A673 (cell line): ENCODE measurements at regions not wholly inside any gene's neighbourhood (a gene's known extent, or its start where the extent isn't known, plus 50 kb on each side); places are given as distances from the start of the nearest gene placed in this dataset.

Experiments
- CTCF ChIP-seq: fragments of 300-800, 200-600 bp; sonication (generic); conservative IDR thresholded peaks from 2 replicates; pipeline ENCODE4 v1.5.1; 2017; ENCODE audit warnings: low read depth, mild to moderate bottlenecking, antibody characterized with exemption, low read length, moderate library complexity, mixed read lengths
- EZH2 ChIP-seq: fragments of 200-600 bp; sonication (generic); IDR thresholded peaks from 2 replicates; pipeline ENCODE4 v1.6.1; 2017; ENCODE audit warnings: borderline replicate concordance, low read depth, mild to moderate bottlenecking, mixed read lengths, antibody characterized with exemption, low read length; ENCODE audit not compliant: poor library complexity, severe bottlenecking

DNA sequence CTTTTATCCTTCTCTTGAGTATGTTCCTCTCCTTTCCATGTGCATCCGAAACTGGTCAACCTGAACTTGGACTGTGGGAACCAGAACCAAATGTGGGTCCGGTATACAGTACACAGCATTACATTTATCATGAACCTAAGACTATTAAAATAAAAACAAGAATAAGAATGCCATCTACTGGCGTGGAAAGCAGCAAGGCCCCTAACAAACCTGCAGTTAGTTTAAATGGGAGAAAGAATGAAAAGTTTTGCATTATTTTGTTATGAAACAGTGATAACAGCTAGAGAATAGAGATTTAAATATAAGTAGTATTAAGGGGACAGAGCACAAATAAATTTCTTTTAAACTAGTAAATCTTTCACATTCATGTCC, 159.5 kb downstream of the RBM26 start:
- TF ChIP-seq CTCF: peak; percentile 40
- TF ChIP-seq EZH2: no peak
